Posterior cingulate gyrus (tissue), 11 donors: ENCODE measurements at regions not wholly inside any gene's neighbourhood (a gene's known extent, or its start where the extent isn't known, plus 50 kb on each side); places are given as distances from the start of the nearest gene placed in this dataset.
A peak's percentile ranks its signal among the peaks of the same experiment; 100 is the strongest.

Experiments
- DNase-seq, 10 donors: peaks; one replicate each; pipeline versions ENCODE4 v3.0.0 to v3.0.0-alpha.2; 2020 to 2021; ENCODE audit warnings: mixed read lengths in 3 of 10
- intact Hi-C: fragments of 100-400 bp; cut with DNase I; formaldehyde crosslinking; loops from one replicate; pipeline ENCODE4 v1.15.1; 2023

GRCh38 chr2:147061269-147061668, 783.6 kb upstream of the ACVR2A start:
- intact Hi-C loops = no loop called here
- DNase-seq = no peak

DNA sequence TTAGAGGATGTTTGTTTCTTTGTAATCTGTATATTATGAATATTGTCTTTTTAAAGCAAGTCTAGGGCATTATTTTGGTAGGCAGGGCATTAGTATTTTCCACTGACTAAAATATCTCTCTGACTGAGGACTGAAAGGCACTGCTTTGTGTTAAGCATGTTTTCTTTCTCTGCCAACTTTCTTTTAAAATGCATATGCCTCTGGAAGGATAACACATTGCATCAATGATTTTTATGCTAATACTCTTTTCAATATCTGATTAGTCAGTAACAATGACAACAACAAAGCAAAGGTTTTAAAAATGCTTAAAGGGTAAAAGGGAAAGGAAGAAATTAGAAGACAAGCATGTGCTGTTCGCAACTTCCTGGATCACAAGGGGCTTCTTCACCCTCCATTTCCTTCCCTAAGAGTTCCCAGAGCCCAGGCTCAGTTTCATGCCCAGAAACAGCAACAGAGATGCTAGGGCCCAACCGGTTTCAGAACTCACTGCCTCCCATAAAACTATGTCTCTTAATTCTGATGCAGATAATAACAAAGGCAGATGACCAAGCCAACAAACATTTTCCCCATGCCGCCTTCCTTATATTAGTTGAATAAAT, 786.8 kb upstream of the ACVR2A start:
- intact Hi-C loops = no loop called here
- DNase-seq = no peak

- intact Hi-C loops = no loop called here
- no peak for DNase-seq
These were observed 793.0 kb upstream of the ACVR2A start for GRCh38 chr2:147051814-147052213.

GRCh38 chr2:147051248-147051647, 793.6 kb upstream of the ACVR2A start:
- no peak for DNase-seq
- intact Hi-C loops = no loop called here

- no peak for DNase-seq
- intact Hi-C loops = no loop called here
These were observed 794.9 kb upstream of the ACVR2A start for GRCh38 chr2:147049957-147050356.

DNA sequence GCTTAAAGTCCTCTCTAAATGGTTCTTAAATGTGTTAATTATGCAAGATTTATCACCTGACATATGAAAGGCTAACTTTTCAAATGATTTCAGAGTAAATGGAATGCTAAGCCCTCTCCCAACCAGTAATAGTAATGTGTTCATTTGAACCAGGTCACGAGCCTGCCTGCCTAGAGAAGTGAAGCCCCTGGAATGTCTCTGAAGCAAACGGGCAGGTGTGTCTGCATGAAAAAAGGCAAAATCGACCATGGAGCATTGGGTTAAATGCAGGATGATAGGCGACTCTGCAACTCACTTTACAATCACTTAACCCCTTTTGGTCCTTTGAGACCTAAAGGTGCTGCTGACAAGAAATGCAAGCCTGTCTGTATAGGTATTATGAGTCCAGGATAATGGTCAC, 798.4 kb upstream of the ACVR2A start:
- intact Hi-C loops = no loop called here
- no peak for DNase-seq

GRCh38 chr2:147045113-147045512, 799.7 kb upstream of the ACVR2A start:
- intact Hi-C loops = no loop called here
- DNase-seq = peak in 5 of 10 donors; percentile 11 to 77 (median 38)

DNA sequence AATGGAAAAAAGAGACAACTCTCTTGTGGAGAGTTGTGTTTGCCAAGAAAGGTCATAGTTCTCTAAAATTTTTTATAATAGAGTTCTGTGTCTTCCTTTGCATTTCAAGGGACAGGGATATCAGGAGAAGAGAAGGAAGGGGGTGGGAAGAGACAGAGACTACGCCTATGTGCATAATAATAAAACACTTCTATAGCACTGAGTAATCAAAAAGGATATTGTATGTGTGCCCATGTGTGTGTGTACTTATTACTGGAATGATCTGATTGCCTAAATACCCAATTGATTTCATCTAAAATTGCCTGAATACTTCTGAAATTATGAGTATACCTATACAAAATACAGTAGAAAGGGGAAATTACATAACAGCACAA, 803.7 kb upstream of the ACVR2A start:
- DNase-seq = no peak
- intact Hi-C loops = no loop called here

GRCh38 chr2:147040298-147041120, 804.3 kb upstream of the ACVR2A start:
- DNase-seq = no peak

DNA sequence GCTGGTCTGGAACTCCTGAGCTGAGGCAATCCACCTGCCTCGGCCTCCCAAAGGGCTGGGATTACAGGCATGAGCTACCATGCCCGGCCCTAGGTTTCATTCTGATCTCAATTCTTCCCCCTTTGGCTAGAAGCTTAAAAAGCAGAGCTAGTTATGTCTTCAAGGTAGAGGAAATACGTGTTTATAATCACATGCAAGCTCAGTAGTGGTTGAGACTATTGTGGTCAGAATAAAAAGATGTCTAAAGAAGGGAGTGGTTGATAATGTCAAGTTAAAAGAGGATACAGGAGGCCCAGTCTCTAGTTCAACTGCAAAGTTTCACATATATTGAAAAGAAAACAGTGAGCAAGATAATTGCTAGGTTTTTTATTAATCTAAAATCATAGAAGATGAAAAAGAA, 807.8 kb upstream of the ACVR2A start:
- intact Hi-C loops = no loop called here
- DNase-seq = no peak

More at GRCh38 chr2:147040298-147041120, 804.3 kb upstream of the ACVR2A start:
- intact Hi-C loops = no loop called here

DNA sequence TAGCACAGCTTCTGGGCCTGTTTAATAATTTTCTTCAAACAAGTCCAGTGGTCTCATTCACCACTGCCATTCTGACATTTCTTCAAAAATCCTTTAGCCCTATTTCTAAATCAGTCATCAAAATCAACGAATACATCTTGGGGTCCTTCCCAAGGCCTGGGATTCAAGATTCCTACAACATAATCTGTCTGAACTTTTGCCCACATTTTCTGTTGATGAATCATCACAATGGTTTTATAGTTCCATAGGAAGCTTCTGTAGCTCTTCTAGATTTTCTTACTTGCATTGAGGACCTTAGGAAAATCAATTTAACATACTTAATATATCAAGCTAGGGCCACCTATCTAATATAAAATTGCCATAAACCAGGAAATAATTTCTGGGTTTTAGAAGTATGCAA, 811.8 kb upstream of the ACVR2A start:
- intact Hi-C loops = no loop called here

DNA sequence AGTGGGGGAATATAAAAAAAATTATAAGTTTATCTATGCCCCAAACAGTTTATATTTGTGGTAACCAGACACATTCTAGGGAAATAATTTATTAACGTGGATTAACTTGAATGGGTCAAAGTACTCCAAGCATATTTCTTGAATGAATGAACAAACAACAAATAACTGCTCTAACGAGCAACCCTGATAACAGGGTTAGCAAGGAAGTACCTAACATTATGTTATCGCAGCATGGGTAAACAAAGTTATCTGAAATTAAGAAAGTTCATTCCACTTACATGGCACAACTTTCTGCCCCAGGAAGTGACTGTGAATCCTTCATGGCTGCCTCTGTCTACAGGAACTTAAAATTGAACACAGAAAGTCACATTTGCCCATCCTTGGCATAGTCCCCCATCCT, 812.9 kb upstream of the ACVR2A start:
- DNase-seq = no peak

More for the DNA sequence above, 811.8 kb upstream of the ACVR2A start:
- DNase-seq = no peak

GRCh38 chr2:147030966-147031720, 813.7 kb upstream of the ACVR2A start:
- intact Hi-C loops = no loop called here
- DNase-seq = peak in 1 of 10 donors; percentile 18

More for the DNA sequence above, 812.9 kb upstream of the ACVR2A start:
- intact Hi-C loops = no loop called here

- intact Hi-C loops = no loop called here
- DNase-seq = no peak
These were observed 817.4 kb upstream of the ACVR2A start for GRCh38 chr2:147027436-147027835.

DNA sequence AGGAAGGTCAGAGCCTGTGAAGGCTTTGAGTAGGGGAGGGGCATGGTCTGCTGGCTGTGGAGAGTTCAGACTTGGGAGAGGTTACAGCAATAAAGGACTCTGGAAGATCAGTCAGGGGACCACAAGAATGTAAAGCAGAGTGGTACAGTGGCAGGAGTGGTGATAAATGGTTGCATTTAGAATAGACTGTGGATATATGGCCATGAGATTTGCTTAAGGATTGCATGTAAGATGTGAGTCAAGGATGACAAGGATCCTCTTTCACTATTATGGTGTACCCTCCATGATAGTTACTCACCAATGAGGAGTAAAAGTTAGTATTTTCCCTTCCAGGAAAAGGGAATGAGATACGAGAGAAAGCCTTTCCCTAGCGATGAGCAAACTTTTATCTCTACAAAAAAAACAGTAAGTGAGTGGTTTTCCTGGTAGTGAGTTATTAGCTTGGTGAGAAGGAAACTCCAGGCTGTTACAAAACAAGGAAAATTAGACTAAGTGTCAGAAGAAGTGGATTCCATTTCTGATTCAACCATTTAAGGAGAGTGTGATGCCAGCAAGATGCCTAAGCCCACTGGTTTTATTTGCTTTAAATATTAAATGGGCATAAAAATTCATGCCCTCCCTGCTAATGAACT, 818.0 kb upstream of the ACVR2A start:
- no peak for DNase-seq
- intact Hi-C loops = no loop called here

GRCh38 chr2:147025646-147026585, 818.9 kb upstream of the ACVR2A start:
- intact Hi-C loops = no loop called here
- DNase-seq = no peak

DNA sequence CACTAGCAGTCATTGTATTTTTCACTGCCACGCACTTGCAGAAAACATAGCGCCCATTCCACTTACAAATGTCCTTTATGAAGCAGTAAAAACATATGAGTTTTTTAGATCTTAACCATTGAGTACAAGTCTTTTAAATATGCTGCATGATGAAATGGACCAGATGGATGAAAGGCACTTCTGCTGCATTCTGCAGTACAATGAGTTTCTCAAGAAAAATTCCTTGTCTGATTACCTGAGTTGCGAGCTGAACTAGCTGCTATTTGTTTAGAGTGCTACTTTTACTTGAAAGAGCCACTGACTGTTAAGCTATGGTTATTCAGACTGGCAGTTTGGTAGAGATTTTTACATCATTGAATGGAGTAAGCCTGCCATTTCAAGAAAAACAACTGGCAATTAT, 825.5 kb upstream of the ACVR2A start:
- DNase-seq = no peak
- intact Hi-C loops = no loop called here

- DNase-seq = no peak
- intact Hi-C loops = no loop called here
These were observed 826.7 kb upstream of the ACVR2A start for GRCh38 chr2:147017951-147018645.

- intact Hi-C loops = no loop called here
- DNase-seq = no peak
These were observed 828.6 kb upstream of the ACVR2A start for GRCh38 chr2:147016181-147016580.
